GM12891 (cell line): ENCODE measurements at regions not wholly inside any gene's neighbourhood (a gene's known extent, or its start where the extent isn't known, plus 50 kb on each side); places are given as distances from the start of the nearest gene placed in this dataset.

Source experiments
- POLR2A ChIP-seq: IDR thresholded peaks from 2 replicates; pipeline ENCODE4 v1.6.1; 2011; ENCODE audit warnings: low read depth, low read length, control low read depth
- POLR2AphosphoS5 ChIP-seq: IDR thresholded peaks from 2 replicates; pipeline ENCODE4 v1.6.1; 2011; ENCODE audit warnings: low read depth, low read length, control low read depth

DNA sequence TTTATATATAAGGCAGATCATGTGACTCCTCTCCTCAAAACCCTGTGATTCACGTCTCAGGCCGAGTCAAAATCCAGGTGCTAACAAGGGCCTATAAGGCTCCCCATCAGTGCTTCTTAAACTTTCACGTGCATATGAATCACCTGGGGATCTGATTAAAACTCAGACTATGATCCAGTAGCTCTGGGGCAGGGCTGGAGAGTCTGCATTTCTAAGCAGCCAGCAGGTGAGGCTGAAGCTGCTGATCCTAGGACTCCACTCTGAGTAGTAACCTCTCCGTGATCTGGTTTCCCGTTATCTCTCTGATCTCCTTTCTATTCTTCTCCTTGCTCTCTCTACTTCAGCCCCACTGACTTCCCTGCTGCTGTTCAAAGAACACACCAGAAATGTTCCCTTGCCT lies 252.4 kb upstream of the RPS6KA3 start:
- no peak for TF ChIP-seq POLR2A
- no peak for TF ChIP-seq POLR2AphosphoS5
